VCaP (cell line): ENCODE measurements at regions not wholly inside any gene's neighbourhood (a gene's known extent, or its start where the extent isn't known, plus 50 kb on each side); places are given as distances from the start of the nearest gene placed in this dataset.

Experiments used
- H3K27ac ChIP-seq: fragments of 450-650 bp; 2 replicates; pipeline ENCODE4 v1.5.1; 2017
- TF ChIP-seq, protein P1 (sequence below): fragments of 450-650 bp; conservative IDR thresholded peaks from 2 replicates; pipeline ENCODE4 v1.5.1; 2017; ENCODE audit warnings: mild to moderate bottlenecking, moderate library complexity

DNA sequence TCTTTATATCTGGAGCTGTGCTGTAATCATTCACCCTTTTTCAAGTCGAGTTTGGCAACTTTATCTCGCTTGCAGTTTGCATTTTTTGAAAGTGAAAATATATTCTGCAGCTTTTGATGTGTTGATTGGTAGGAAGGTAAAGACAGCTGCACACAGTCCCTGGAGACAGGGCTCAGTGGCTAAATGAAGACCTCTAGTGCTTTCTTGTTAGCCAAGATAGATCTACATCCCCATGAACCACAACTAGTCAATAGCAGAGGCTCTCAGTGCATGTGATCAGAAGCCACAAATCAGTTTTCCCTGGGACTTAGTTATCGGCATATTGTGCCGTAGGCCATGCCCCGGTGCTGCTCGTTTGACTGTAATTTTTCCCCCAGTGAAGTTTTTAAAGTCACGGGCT, 587.7 kb upstream of the PITX2 start:
- TF ChIP-seq, protein P1, sequence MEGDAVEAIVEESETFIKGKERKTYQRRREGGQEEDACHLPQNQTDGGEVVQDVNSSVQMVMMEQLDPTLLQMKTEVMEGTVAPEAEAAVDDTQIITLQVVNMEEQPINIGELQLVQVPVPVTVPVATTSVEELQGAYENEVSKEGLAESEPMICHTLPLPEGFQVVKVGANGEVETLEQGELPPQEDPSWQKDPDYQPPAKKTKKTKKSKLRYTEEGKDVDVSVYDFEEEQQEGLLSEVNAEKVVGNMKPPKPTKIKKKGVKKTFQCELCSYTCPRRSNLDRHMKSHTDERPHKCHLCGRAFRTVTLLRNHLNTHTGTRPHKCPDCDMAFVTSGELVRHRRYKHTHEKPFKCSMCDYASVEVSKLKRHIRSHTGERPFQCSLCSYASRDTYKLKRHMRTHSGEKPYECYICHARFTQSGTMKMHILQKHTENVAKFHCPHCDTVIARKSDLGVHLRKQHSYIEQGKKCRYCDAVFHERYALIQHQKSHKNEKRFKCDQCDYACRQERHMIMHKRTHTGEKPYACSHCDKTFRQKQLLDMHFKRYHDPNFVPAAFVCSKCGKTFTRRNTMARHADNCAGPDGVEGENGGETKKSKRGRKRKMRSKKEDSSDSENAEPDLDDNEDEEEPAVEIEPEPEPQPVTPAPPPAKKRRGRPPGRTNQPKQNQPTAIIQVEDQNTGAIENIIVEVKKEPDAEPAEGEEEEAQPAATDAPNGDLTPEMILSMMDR = no peak
- no peak overlapping the region for H3K27ac ChIP-seq

DNA sequence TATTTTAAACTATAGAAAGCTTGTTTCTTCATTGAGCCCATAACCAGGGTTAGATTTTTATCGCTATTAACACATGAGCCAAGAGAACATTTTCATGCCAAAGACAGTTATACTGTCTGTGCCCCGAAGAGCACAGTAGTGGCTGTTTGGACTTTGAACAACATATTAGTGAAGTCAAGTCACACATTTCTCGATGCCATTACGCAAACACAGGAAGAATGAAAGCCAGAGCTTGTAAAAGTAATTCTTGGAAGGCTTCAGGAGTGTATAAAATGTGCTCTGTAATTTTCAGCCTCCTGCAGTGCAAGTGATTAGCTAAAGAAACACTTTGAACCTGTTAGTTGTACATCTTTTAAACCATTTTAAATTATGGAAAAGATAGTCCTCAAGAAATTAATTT, 590.7 kb upstream of the PITX2 start:
- H3K27ac ChIP-seq = no peak overlapping the region
- TF ChIP-seq, protein P1 = no peak

DNA sequence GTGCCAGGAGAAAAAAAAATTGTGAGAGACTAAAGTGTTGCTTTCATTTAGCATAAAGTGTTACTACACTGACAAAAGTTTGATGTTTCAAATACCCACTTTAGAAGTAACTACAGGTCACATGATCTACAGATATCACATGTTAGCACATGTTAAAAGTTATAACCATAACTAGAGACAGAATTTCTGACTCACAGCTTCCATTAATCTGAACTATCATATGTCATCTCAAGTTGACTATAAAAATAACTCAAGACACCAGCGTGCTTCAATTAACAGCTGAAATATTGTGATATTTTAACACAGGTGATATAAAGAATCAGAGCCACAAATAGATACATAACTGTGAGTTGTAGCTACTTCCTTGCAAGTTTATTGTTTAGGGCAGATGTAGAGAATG, 591.5 kb upstream of the PITX2 start:
- no peak overlapping the region for H3K27ac ChIP-seq
- TF ChIP-seq, protein P1 = no peak

DNA sequence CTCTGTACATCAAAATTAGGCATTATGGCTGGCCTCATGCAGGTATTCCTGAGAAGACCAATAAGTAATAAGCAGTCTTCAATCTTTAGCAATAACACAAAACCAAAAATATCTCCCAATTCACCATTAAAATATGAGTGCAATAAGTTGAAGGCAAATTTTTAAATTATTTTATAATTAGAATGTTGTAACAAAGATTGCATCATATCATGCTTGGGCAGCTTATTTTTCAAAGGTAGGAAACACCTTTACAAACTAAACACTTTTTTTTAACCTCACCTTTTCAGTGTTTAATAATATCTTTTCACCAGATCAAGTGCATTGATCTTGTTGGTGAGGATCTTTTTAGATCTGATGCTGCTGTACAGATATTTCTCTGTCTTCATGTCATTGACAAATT, 592.9 kb upstream of the PITX2 start:
- TF ChIP-seq, protein P1 = no peak
- H3K27ac ChIP-seq = no peak overlapping the region

DNA sequence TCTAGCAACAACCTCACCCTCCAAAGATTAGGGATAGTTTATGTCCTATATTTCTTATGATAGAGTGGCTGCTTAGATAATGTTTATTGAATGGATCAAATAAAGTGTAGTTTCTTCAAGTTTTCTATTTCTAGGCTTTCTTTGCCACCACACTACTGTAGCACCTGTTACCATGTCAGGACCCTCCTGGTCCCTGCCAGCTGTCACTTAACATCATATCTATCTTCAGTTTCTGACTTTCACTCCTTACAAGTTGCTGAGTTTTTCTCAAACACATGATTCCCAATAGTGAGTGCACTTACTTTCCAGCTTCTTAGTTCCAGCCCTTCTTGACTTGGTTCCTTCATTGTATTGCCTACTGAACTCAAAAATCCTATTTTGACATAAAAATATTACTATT, 593.9 kb upstream of the PITX2 start:
- no peak overlapping the region for H3K27ac ChIP-seq
- TF ChIP-seq, protein P1 = no peak

DNA sequence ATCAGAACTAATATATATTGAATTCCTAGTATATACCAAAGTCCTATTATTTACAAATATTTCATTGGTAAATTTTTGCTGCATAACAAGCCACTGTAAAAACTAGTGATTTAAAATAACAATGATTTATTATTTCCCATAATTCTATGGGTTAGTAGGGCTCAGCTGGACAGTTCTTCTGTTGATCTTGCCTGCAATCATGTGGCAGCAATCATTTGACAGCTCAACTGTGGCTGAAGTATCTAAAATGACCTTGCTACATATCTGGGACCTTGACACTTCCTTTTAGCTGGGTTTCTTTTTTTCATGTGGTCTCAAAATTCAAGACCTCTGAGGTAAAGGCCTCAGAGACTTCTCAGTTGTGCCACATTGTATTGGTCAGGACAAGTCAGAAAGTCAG, 598.5 kb upstream of the PITX2 start:
- TF ChIP-seq, protein P1 = no peak
- H3K27ac ChIP-seq = no peak overlapping the region

DNA sequence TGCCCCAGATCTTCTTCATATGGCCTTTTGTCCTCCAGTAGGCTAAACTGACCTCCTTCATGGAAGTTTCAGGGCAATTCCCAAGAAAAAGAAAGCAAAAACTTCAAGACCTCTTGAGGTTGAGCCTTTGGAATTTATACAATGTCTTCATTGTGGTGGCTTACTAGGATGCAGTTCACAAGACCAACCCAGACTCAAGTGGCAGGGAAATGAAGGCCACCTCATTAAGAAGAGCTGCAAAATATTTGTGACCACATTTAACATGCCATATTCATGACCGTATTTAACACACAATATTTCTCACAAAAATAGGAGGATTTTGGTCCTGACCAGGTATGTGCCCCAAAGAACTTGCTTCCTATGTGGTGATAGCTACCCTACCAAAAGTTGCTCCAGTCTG, 605.5 kb upstream of the PITX2 start:
- no peak overlapping the region for H3K27ac ChIP-seq
- TF ChIP-seq, protein P1 = no peak

DNA sequence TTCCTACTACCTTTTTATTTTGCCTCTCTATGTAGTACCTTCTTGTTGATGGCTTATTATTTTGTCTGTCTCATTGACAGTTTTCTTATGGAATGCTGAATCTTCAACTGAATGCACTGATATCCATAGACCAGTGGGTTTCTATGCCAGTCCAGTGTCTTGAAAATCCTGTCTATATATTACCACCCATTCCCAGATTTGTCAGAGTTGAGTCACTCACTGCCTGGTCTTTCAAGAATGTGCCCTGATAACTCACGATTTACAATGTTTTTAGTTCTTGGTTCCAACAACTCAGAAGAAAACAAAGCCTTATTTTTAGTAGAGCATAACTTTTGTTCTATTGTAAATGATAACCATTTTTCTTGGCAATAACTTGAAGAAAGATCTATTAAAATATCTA, 606.0 kb upstream of the PITX2 start:
- TF ChIP-seq, protein P1 = no peak
- H3K27ac ChIP-seq = no peak overlapping the region
